HEK293 (cell line): ENCODE measurements at regions not wholly inside any gene's neighbourhood (a gene's known extent, or its start where the extent isn't known, plus 50 kb on each side); places are given as distances from the start of the nearest gene placed in this dataset.

Experiments used
- CTCF ChIA-PET: fragments of 350-600 bp; formaldehyde crosslinking; extraction: SDS; loops from one replicate; lab custom pipeline; 2021; ENCODE audit warnings: antibody characterized with exemption; lab: Yijun Ruan, JAX
- POLR2A ChIA-PET: fragments of 300-600 bp; formaldehyde crosslinking; extraction: SDS; loops from one replicate; lab custom pipeline; 2020; ENCODE audit warnings: antibody characterized with exemption, inconsistent platforms; lab: Yijun Ruan, JAX
- H3K27ac ChIP-seq: fragments of 200-500 bp; sonication (Bioruptor generic); 2 replicates; pipeline ENCODE4 v1.5.1; 2014; ENCODE audit warnings: low read depth, low read length, control low read depth, inconsistent platforms; ENCODE audit errors: extremely low read depth
- H3K36me3 ChIP-seq, 2 experiments: fragments of 200-500 bp in 1 of 2; sonication (Bioruptor generic) in 1 of 2; 1 replicate in 1 of 2; 2 replicates in 1 of 2; pipeline ENCODE4 v1.5.1; 2014 to 2017; ENCODE audit warnings: inconsistent platforms in 2 of 2, low read length in 2 of 2; ENCODE audit not compliant: control insufficient read depth in 2 of 2, insufficient read depth in 1 of 2
- H3K4me1 ChIP-seq: fragments of 200-500 bp; sonication (Bioruptor generic); 2 replicates; pipeline ENCODE4 v1.5.1; 2014; ENCODE audit warnings: mild to moderate bottlenecking, low read length, inconsistent platforms; ENCODE audit not compliant: control insufficient read depth, insufficient read depth
- H3K4me3 ChIP-seq: 2 replicates; pipeline ENCODE4 v1.5.1; 2011; ENCODE audit warnings: low read depth, mild to moderate bottlenecking, control low read depth, low read length, moderate library complexity
- H3K9me3 ChIP-seq: fragments of 200-500 bp; sonication (Bioruptor generic); 2 replicates; pipeline ENCODE4 v1.5.1; 2014; ENCODE audit warnings: low read depth, low read length, inconsistent platforms; ENCODE audit not compliant: control insufficient read depth, insufficient read depth
- BCL11A ChIP-seq: fragments of 450-650 bp; formaldehyde crosslinking; IDR thresholded peaks from 2 replicates; pipeline ENCODE4 v1.5.1; 2016; ENCODE audit warnings: low read depth, missing biosample characterization, missing genetic modification characterization
- GLIS1 ChIP-seq: fragments of 450-650 bp; formaldehyde crosslinking; IDR thresholded peaks from 2 replicates; pipeline ENCODE4 v1.5.1; 2016; ENCODE audit warnings: missing biosample characterization, missing genetic modification characterization
- KLF8 ChIP-seq: fragments of 450-650 bp; formaldehyde crosslinking; IDR thresholded peaks from 2 replicates; pipeline ENCODE4 v1.5.1; 2016; ENCODE audit warnings: missing biosample characterization, missing genetic modification characterization
- OSR2 ChIP-seq: fragments of 450-650 bp; formaldehyde crosslinking; IDR thresholded peaks from 2 replicates; pipeline ENCODE4 v1.5.1; 2016; ENCODE audit warnings: missing biosample characterization, missing genetic modification characterization
- SETDB1 ChIP-seq: IDR thresholded peaks from one replicate; pipeline ENCODE4 v1.6.1; 2017; ENCODE audit warnings: mild to moderate bottlenecking, low read length, moderate library complexity, mixed read lengths; ENCODE audit not compliant: insufficient read length
- SP3 ChIP-seq: fragments of 450-650 bp; formaldehyde crosslinking; IDR thresholded peaks from 2 replicates; pipeline ENCODE4 v1.5.1; 2016; ENCODE audit warnings: missing biosample characterization, missing genetic modification characterization
- SP7 ChIP-seq: fragments of 450-650 bp; formaldehyde crosslinking; IDR thresholded peaks from 2 replicates; pipeline ENCODE4 v1.5.1; 2016; ENCODE audit warnings: missing biosample characterization, missing genetic modification characterization
- ZBTB6 ChIP-seq: fragments of 450-650 bp; formaldehyde crosslinking; IDR thresholded peaks from 2 replicates; pipeline ENCODE4 v1.5.1; 2017; ENCODE audit warnings: missing biosample characterization, missing genetic modification characterization
- ZBTB7A ChIP-seq: fragments of 450-650 bp; formaldehyde crosslinking; IDR thresholded peaks from 2 replicates; pipeline ENCODE4 v1.5.1; 2016; ENCODE audit warnings: low read depth, missing biosample characterization, missing genetic modification characterization
- ZNF19 ChIP-seq: fragments of 450-650 bp; formaldehyde crosslinking; IDR thresholded peaks from 2 replicates; pipeline ENCODE4; 2016; ENCODE audit warnings: missing biosample characterization, missing genetic modification characterization, low read depth
- ZNF341 ChIP-seq: fragments of 450-650 bp; formaldehyde crosslinking; IDR thresholded peaks from 2 replicates; pipeline ENCODE4; 2016; ENCODE audit warnings: low read depth, missing biosample characterization, missing genetic modification characterization
- ZNF37A ChIP-seq: fragments of 450-650 bp; IDR thresholded peaks from 2 replicates; pipeline ENCODE4 v1.5.1; 2018; ENCODE audit warnings: missing biosample characterization, missing genetic modification characterization
- ZNF514 ChIP-seq: fragments of 450-650 bp; formaldehyde crosslinking; IDR thresholded peaks from 2 replicates; pipeline ENCODE4 v1.5.1; 2016; ENCODE audit warnings: missing biosample characterization, missing genetic modification characterization
- ZNF571 ChIP-seq: fragments of 450-650 bp; formaldehyde crosslinking; IDR thresholded peaks from 2 replicates; pipeline ENCODE4 v1.5.0; 2017; ENCODE audit warnings: missing biosample characterization, missing genetic modification characterization
- ZNF596 ChIP-seq: fragments of 450-650 bp; IDR thresholded peaks from 2 replicates; pipeline ENCODE4 v1.5.0; 2018; ENCODE audit warnings: missing biosample characterization, mild to moderate bottlenecking, missing genetic modification characterization, moderate library complexity
- ZNF626 ChIP-seq: fragments of 450-650 bp; sonication (Bioruptor Pico); formaldehyde crosslinking; IDR thresholded peaks from 2 replicates; pipeline ENCODE4 v1.5.1; 2018; ENCODE audit warnings: missing biosample characterization, missing genetic modification characterization, inconsistent platforms
- ZNF639 ChIP-seq: fragments of 450-650 bp; formaldehyde crosslinking; IDR thresholded peaks from 2 replicates; pipeline ENCODE4 v1.5.1; 2016; ENCODE audit warnings: missing biosample characterization, missing genetic modification characterization
- ZNF660 ChIP-seq: fragments of 450-650 bp; IDR thresholded peaks from 2 replicates; pipeline ENCODE4 v1.5.1; 2018; ENCODE audit warnings: missing biosample characterization, mild to moderate bottlenecking, missing genetic modification characterization
- ZNF791 ChIP-seq: fragments of 450-650 bp; formaldehyde crosslinking; IDR thresholded peaks from 2 replicates; pipeline ENCODE4 v1.5.1; 2016; ENCODE audit warnings: missing biosample characterization, missing genetic modification characterization
- TF ChIP-seq, protein P1 (sequence below): fragments of 450-650 bp; IDR thresholded peaks from 2 replicates; pipeline ENCODE4 v1.5.1; 2018; ENCODE audit warnings: missing biosample characterization, missing genetic modification characterization
- TF ChIP-seq, protein P2 (sequence below): fragments of 450-650 bp; formaldehyde crosslinking; conservative IDR thresholded peaks from 2 replicates; pipeline ENCODE4 v1.5.1; 2016; ENCODE audit warnings: low read depth, missing biosample characterization, missing genetic modification characterization

GRCh38 chr10:43978936-43979335, 330.3 kb upstream of the ZNF32 start:
- Histone ChIP-seq H3K4me1 (no peaks in the 10 kb centered on the region), H3K27ac (no peak overlapping the region), H3K9me3 (no peaks in the 10 kb centered on the region), H3K36me3 (no peaks in the 10 kb centered on the region), H3K4me3 (no peak overlapping the region)
- CTCF ChIA-PET = interaction anchor here (0.6 to 0.7 kb wide), 2 partner anchors 108 to 289 kb away, joined by 3 to 6 read pairs; no protein-coding TSS in a partner anchor
- POLR2A ChIA-PET = no interaction called here
- no peak for TF ChIP-seq ZNF37A (tag by site-specific recombination)
- TF ChIP-seq ZBTB7A (tag by site-specific recombination) = no peak
- TF ChIP-seq ZBTB6 = no peak
- no peak for TF ChIP-seq SP7 (tag by site-specific recombination)
- TF ChIP-seq BCL11A (tag by site-specific recombination) = no peak
- TF ChIP-seq ZNF639 (tag by site-specific recombination) = no peak
- TF ChIP-seq ZNF514 (tag by site-specific recombination) = no peak
- no peak for TF ChIP-seq KLF8 (tag by site-specific recombination)
- no peak for TF ChIP-seq SETDB1
- no peak for TF ChIP-seq ZNF791 (tag by site-specific recombination)
- TF ChIP-seq ZNF596 = no peak
- TF ChIP-seq ZNF571 (tag by site-specific recombination) = no peak
- TF ChIP-seq, protein P1, sequence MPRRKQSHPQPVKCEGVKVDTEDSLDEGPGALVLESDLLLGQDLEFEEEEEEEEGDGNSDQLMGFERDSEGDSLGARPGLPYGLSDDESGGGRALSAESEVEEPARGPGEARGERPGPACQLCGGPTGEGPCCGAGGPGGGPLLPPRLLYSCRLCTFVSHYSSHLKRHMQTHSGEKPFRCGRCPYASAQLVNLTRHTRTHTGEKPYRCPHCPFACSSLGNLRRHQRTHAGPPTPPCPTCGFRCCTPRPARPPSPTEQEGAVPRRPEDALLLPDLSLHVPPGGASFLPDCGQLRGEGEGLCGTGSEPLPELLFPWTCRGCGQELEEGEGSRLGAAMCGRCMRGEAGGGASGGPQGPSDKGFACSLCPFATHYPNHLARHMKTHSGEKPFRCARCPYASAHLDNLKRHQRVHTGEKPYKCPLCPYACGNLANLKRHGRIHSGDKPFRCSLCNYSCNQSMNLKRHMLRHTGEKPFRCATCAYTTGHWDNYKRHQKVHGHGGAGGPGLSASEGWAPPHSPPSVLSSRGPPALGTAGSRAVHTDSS = no peak
- TF ChIP-seq ZNF341 (tag by site-specific recombination) = no peak
- no peak for TF ChIP-seq ZNF626
- TF ChIP-seq SP3 = no peak
- TF ChIP-seq OSR2 (tag by site-specific recombination) = no peak

DNA sequence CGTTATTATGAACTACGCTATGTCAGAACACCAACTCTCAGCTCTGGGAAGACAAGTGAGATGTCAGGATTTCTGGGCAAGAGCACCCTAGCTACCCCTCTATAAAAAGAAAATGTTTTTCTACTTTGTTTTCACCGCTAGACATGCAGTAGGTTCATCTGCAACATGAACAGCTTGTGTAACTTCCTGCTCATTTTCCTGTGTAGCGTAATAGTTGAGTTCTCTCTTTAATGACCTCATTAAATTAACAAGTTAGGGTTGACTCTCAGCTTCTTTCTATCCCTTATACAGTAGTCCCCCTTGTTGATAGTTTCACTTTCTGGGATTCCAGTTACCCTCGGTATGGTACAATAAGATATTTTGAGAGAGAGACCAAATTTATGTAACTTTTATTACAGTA, 329.4 kb upstream of the ZNF32 start:
- H3K27ac ChIP-seq = no peak overlapping the region
- H3K36me3 ChIP-seq = no peaks in the 10 kb centered on the region
- CTCF ChIA-PET = interaction anchor here (0.6 to 0.7 kb wide), 2 partner anchors 107 to 288 kb away, joined by 3 to 6 read pairs; no protein-coding TSS in a partner anchor
- no peaks in the 10 kb centered on the region for H3K9me3 ChIP-seq
- no peak overlapping the region for H3K4me3 ChIP-seq
- TF ChIP-seq SP3 (no peak), ZNF19 (tag by site-specific recombination) (no peak), ZNF660 (tag by site-specific recombination) (no peak), GLIS1 (tag by site-specific recombination) (no peak)
- TF ChIP-seq, protein P2, sequence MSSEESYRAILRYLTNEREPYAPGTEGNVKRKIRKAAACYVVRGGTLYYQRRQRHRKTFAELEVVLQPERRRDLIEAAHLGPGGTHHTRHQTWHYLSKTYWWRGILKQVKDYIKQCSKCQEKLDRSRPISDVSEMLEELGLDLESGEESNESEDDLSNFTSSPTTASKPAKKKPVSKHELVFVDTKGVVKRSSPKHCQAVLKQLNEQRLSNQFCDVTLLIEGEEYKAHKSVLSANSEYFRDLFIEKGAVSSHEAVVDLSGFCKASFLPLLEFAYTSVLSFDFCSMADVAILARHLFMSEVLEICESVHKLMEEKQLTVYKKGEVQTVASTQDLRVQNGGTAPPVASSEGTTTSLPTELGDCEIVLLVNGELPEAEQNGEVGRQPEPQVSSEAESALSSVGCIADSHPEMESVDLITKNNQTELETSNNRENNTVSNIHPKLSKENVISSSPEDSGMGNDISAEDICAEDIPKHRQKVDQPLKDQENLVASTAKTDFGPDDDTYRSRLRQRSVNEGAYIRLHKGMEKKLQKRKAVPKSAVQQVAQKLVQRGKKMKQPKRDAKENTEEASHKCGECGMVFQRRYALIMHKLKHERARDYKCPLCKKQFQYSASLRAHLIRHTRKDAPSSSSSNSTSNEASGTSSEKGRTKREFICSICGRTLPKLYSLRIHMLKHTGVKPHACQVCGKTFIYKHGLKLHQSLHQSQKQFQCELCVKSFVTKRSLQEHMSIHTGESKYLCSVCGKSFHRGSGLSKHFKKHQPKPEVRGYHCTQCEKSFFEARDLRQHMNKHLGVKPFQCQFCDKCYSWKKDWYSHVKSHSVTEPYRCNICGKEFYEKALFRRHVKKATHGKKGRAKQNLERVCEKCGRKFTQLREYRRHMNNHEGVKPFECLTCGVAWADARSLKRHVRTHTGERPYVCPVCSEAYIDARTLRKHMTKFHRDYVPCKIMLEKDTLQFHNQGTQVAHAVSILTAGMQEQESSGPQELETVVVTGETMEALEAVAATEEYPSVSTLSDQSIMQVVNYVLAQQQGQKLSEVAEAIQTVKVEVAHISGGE (tag by site-specific recombination) = no peak
- POLR2A ChIA-PET = no interaction called here
- H3K4me1 ChIP-seq = no peaks in the 10 kb centered on the region
